Fibroblast of pulmonary artery (primary cell): ENCODE measurements at regions not wholly inside any gene's neighbourhood (a gene's known extent, or its start where the extent isn't known, plus 50 kb on each side); places are given as distances from the start of the nearest gene placed in this dataset.

Source experiments
- DNase-seq: peaks from one replicate; pipeline ENCODE4 v3.0.0-alpha.2; 2010; ENCODE audit warnings: low read depth
- H3K4me3 ChIP-seq: replicated peaks from 2 replicates; pipeline ENCODE4 v1.5.1; 2011; ENCODE audit warnings: low read depth, mild to moderate bottlenecking, control low read depth, low read length, moderate library complexity
- TF ChIP-seq, protein P1 (sequence below): IDR thresholded peaks from 2 replicates; pipeline ENCODE4 v1.5.1; 2011; ENCODE audit warnings: mild to moderate bottlenecking, control low read depth, low read length, inconsistent platforms; ENCODE audit errors: missing control alignments

GRCh38 chr3:66592016-66592761 is 91.4 kb upstream of the LRIG1 start:
- no peak for DNase-seq
- TF ChIP-seq, protein P1, sequence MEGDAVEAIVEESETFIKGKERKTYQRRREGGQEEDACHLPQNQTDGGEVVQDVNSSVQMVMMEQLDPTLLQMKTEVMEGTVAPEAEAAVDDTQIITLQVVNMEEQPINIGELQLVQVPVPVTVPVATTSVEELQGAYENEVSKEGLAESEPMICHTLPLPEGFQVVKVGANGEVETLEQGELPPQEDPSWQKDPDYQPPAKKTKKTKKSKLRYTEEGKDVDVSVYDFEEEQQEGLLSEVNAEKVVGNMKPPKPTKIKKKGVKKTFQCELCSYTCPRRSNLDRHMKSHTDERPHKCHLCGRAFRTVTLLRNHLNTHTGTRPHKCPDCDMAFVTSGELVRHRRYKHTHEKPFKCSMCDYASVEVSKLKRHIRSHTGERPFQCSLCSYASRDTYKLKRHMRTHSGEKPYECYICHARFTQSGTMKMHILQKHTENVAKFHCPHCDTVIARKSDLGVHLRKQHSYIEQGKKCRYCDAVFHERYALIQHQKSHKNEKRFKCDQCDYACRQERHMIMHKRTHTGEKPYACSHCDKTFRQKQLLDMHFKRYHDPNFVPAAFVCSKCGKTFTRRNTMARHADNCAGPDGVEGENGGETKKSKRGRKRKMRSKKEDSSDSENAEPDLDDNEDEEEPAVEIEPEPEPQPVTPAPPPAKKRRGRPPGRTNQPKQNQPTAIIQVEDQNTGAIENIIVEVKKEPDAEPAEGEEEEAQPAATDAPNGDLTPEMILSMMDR = no peak
- H3K4me3 ChIP-seq = no peak overlapping the region

GRCh38 chr3:66592927-66593625 is 92.3 kb upstream of the LRIG1 start:
- TF ChIP-seq, protein P1 = no peak
- no peak for DNase-seq
- H3K4me3 ChIP-seq = no peak overlapping the region

DNA sequence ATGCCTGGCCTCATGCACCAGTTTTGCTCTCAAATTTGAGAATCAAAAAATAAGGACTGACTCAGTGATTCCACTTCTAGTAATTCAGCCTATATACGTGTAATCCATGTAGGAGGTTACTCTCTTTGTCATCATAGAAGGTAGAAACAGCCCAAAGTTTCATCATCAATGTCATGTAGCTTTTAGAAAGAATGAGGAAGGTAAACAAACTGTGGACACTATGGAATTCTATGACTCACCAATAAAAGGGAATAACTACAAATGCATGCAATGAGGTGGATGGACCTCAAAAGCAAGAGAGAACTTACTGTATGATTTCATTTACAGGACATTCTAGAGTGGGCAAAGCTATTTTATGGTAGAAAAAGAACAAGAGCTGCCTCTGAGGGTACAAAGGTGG is 93.2 kb upstream of the LRIG1 start:
- TF ChIP-seq, protein P1 = no peak
- DNase-seq = peak; percentile 76
- H3K4me3 ChIP-seq = no peak overlapping the region

DNA sequence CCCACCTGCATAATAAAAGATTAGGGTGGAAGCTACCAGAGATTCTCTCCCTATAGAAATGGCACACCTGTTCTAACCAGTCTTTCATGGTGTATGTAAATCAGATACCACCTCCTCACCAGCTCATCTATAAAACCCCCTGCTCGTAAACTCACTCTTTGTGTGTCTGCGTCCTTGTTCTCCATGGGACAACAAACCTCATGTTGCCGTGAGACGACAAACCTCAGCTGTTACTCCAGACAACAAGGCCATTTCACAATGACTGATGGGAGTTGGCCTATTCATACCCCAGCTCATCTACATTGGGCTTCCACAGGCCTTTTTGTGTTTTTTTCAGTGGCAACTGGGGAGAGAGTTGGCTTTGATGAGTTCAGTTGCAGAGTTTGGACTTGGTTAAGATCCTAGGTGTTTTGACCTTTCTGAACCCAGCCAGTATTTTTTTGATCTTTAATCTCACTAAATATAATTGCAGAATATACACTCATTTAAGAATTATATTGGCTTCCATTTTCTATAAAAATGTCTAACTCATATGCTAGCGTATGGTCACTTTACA is 96.6 kb upstream of the LRIG1 start:
- H3K4me3 ChIP-seq = no peak overlapping the region
- TF ChIP-seq, protein P1 = no peak

DNA sequence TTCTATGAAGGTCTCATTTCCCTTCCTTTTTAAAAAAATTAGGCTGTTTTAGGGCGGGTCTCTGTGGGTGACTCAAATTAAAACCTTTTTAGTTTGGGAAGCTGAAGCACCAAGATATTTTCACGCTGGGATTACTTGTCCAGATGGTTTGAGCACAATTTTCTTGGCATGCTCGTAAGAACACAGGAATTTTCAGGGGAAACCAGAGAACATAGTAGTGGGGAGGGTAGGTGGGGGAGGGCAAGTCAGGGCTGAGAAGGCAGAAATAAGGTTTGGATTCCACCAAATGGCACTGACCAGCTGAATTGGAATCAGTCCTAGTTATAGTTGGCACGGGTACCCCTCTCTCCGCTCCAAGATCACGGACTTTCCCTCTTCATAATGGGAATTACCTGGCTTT is 97.3 kb upstream of the LRIG1 start:
- TF ChIP-seq, protein P1 = no peak

More for the DNA sequence above, 96.6 kb upstream of the LRIG1 start:
- no peak for DNase-seq

GRCh38 chr3:66602237-66602636 is 101.4 kb upstream of the LRIG1 start:
- TF ChIP-seq, protein P1 = no peak
- H3K4me3 ChIP-seq = no peak overlapping the region
- DNase-seq = no peak

More for the DNA sequence above, 97.3 kb upstream of the LRIG1 start:
- no peak overlapping the region for H3K4me3 ChIP-seq
- DNase-seq = no peak
